Fibroblast of lung (primary cell): ENCODE measurements at regions not wholly inside any gene's neighbourhood (a gene's known extent, or its start where the extent isn't known, plus 50 kb on each side); places are given as distances from the start of the nearest gene placed in this dataset.

Source experiments
- CTCF ChIP-seq, 2 donors: IDR thresholded peaks in 1 of 2; conservative IDR thresholded peaks in 1 of 2; 1 replicate in 1 of 2; 2 replicates in 1 of 2; pipeline ENCODE4 v1.5.1; 2011 to 2012; ENCODE audit warnings: low read length in 2 of 2, control low read depth in 1 of 2, inconsistent platforms in 1 of 2, low read depth in 1 of 2, mild to moderate bottlenecking in 1 of 2
- EZH2 ChIP-seq: IDR thresholded peaks from 2 replicates; pipeline ENCODE4 v1.5.1; 2012; ENCODE audit warnings: low read length, control low read depth, mild to moderate bottlenecking; ENCODE audit errors: missing control alignments

- no peak for TF ChIP-seq CTCF (conservative IDR thresholded peaks at IDR 0.05 in 1 of 2, IDR thresholded peaks at IDR 0.05 in 1 of 2; ENCODE audit: low read depth in 1 of 2, low read length in 2 of 2)
- no peak for TF ChIP-seq EZH2
Observed at GRCh38 chr13:99704390-99704789, 203.1 kb downstream of the TM9SF2 start.
